Mesenchymal stem cell (in vitro differentiated cells and primary cell): ENCODE measurements at regions not wholly inside any gene's neighbourhood (a gene's known extent, or its start where the extent isn't known, plus 50 kb on each side); places are given as distances from the start of the nearest gene placed in this dataset.

Source experiments
- DNase-seq: peaks from one replicate; pipeline ENCODE4 v3.0.0-alpha.2; 2013
- H2AFZ ChIP-seq: one replicate; pipeline ENCODE4 v1.6.1; 2013; ENCODE audit warnings: low read depth, mild to moderate bottlenecking, control low read depth, inconsistent platforms, low read length, moderate library complexity
- H2AK5ac ChIP-seq: 2 replicates; pipeline ENCODE4 v1.6.1; 2013; ENCODE audit warnings: low read length, moderate library complexity, mild to moderate bottlenecking, inconsistent platforms; ENCODE audit not compliant: severe bottlenecking
- H2BK120ac ChIP-seq: one replicate; pipeline ENCODE4 v1.6.1; 2013; ENCODE audit warnings: low read depth, mild to moderate bottlenecking, inconsistent platforms, low read length, moderate library complexity
- H2BK12ac ChIP-seq, 2 experiments: one replicate each; pipeline ENCODE4 v1.6.1; 2013; ENCODE audit warnings: inconsistent platforms in 2 of 2, low read length in 2 of 2, mild to moderate bottlenecking in 2 of 2, moderate library complexity in 2 of 2, control low read depth in 1 of 2
- H2BK15ac ChIP-seq: one replicate; pipeline ENCODE4 v1.6.1; 2013; ENCODE audit warnings: mild to moderate bottlenecking, low read depth, inconsistent platforms; ENCODE audit not compliant: poor library complexity, severe bottlenecking
- H2BK5ac ChIP-seq: 2 replicates; pipeline ENCODE4 v1.6.1; 2013; ENCODE audit warnings: low read depth, mild to moderate bottlenecking, low read length, control low read depth, inconsistent platforms; ENCODE audit not compliant: poor library complexity, severe bottlenecking
- H3K14ac ChIP-seq, 2 experiments: one replicate each; pipeline ENCODE4 v1.6.1; 2013; ENCODE audit warnings: inconsistent platforms in 2 of 2, low read length in 2 of 2, control low read depth in 1 of 2, mild to moderate bottlenecking in 1 of 2, moderate library complexity in 1 of 2
- H3K18ac ChIP-seq, 2 experiments: one replicate each; pipeline ENCODE4 v1.6.1; 2013; ENCODE audit warnings: inconsistent platforms in 2 of 2, low read length in 2 of 2, control low read depth in 1 of 2, low read depth in 1 of 2, mild to moderate bottlenecking in 1 of 2
- H3K23ac ChIP-seq, 2 experiments: one replicate each; pipeline ENCODE4 v1.6.1; 2013; ENCODE audit warnings: inconsistent platforms in 2 of 2, low read length in 2 of 2, mild to moderate bottlenecking in 2 of 2, moderate library complexity in 2 of 2, control low read depth in 1 of 2
- H3K27ac ChIP-seq: 2 replicates; pipeline ENCODE4 v1.5.1; 2013; ENCODE audit warnings: mild to moderate bottlenecking, moderate library complexity, low read length, control low read depth, inconsistent platforms; ENCODE audit not compliant: poor library complexity, severe bottlenecking
- H3K27me3 ChIP-seq, 2 experiments: 2 replicates each; pipeline versions ENCODE4 v1.6.1 to v1.7.0; 2013; ENCODE audit warnings: low read length in 2 of 2, mild to moderate bottlenecking in 2 of 2, moderate library complexity in 2 of 2, control low read depth in 1 of 2, inconsistent platforms in 1 of 2; ENCODE audit not compliant: control insufficient read depth in 1 of 2, insufficient read depth in 1 of 2
- H3K36me3 ChIP-seq, 2 experiments: 2 replicates each; pipeline versions ENCODE4 v1.6.1 to v1.7.0; 2013; ENCODE audit warnings: low read length in 2 of 2, control low read depth in 1 of 2, inconsistent platforms in 1 of 2, low read depth in 1 of 2, mild to moderate bottlenecking in 1 of 2; ENCODE audit not compliant: insufficient read depth in 2 of 2, control insufficient read depth in 1 of 2
- H3K4ac ChIP-seq, 2 experiments: one replicate each; pipeline ENCODE4 v1.6.1; 2013; ENCODE audit warnings: inconsistent platforms in 2 of 2, low read length in 2 of 2, mild to moderate bottlenecking in 2 of 2, moderate library complexity in 2 of 2, control low read depth in 1 of 2, low read depth in 1 of 2
- H3K4me1 ChIP-seq: 2 replicates; pipeline ENCODE4 v1.6.1; 2013; ENCODE audit warnings: low read depth, low read length, control low read depth; ENCODE audit not compliant: control insufficient read depth, insufficient read depth
- H3K4me2 ChIP-seq: 2 replicates; pipeline ENCODE4 v1.6.1; 2013; ENCODE audit warnings: low read length, mild to moderate bottlenecking, inconsistent platforms; ENCODE audit not compliant: poor library complexity, severe bottlenecking
- H3K4me3 ChIP-seq, 2 experiments: 2 replicates each; pipeline versions ENCODE4 v1.5.1 to v1.7.0; 2013; ENCODE audit warnings: low read length in 2 of 2, mild to moderate bottlenecking in 2 of 2, control low read depth in 1 of 2, low read depth in 1 of 2; ENCODE audit not compliant: insufficient read depth in 1 of 2
- H3K79me1 ChIP-seq: replicated peaks from 2 replicates; pipeline ENCODE4 v1.6.1; 2013; ENCODE audit warnings: mild to moderate bottlenecking, control low read depth, low read length, inconsistent platforms; ENCODE audit not compliant: poor library complexity, severe bottlenecking
- H3K9ac ChIP-seq: 2 replicates; pipeline ENCODE4 v1.7.0; 2013; ENCODE audit warnings: mild to moderate bottlenecking, low read length, moderate library complexity
- H3K9me3 ChIP-seq: 2 replicates; pipeline ENCODE4 v1.7.0; 2013; ENCODE audit warnings: mild to moderate bottlenecking, low read length; ENCODE audit not compliant: control insufficient read depth
- H4K8ac ChIP-seq: one replicate; pipeline ENCODE4 v1.6.1; 2013; ENCODE audit warnings: inconsistent platforms, mild to moderate bottlenecking, low read length, moderate library complexity
- H4K91ac ChIP-seq: one replicate; pipeline ENCODE4 v1.6.1; 2013; ENCODE audit warnings: mild to moderate bottlenecking, low read length, inconsistent platforms
- WGBS: methylation state at CpG from one replicate; pipeline ENCODE4 v1.1.7; 2013; ENCODE audit warnings: mixed read lengths; 5-methylcytosine and 5-hydroxymethylcytosine counted together

DNA sequence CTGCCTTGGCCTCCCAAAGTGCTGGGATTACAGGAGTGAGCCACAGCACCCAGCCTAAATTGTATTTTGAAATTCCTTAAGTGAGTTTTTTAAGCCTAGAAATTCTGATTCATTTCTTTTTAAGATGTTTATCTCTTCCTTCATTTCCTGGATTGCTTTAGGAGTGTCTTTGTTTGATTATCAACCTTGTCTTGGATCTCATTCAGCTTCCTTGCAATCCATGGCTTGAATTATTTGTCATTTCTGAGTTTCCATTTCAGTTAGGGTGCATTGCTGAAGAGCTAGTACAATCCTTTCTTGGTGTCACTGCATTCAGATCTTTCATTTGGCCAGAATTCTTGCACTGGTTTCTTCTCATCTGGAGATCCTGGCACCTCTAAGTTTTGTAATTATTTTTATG lies 606.4 kb upstream of the ZNF804A start:
- Histone ChIP-seq H3K23ac (no peak overlapping the region), H3K4me3 (no peak overlapping the region), H2AK5ac (no peak overlapping the region), H3K79me1 (no peaks in the 10 kb centered on the region), H4K91ac (no peak overlapping the region), H2AFZ (no peak overlapping the region), H3K4me2 (no peak overlapping the region), H2BK5ac (no peak overlapping the region), H3K4me1 (peaks cover 7% of the 10 kb centered on the region), H3K9ac (no peak overlapping the region), H4K8ac (no peak overlapping the region), H3K18ac (no peak overlapping the region), H3K4ac (no peak overlapping the region), H2BK12ac (no peak overlapping the region), H2BK120ac (no peak overlapping the region), H2BK15ac (no peak overlapping the region), H3K27ac (no peak overlapping the region), H3K27me3 (no peaks in the 10 kb centered on the region), H3K9me3 (peaks cover 14% of the 10 kb centered on the region), H3K36me3 (no peaks in the 10 kb centered on the region), H3K14ac (no peak overlapping the region)
- no peak for DNase-seq

DNA sequence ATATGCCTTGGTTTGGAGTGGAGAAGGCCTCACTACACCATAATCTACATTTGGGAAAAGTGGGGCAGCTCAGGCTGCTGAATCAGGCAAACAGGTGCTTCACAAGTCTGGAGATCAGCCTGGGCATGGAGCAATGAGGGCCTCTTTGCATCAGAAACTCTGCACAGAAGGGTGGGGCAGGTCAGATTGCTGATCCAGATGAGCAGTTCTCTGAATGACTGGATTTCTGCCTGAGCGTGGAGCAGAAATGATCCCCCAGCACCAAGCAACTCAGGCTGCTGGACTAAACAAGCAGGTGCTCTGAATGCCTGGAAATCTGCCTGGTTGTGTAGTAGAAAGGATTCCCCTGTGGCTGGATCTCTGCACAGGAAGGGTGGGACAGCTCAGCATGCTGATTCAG lies 605.3 kb upstream of the ZNF804A start:
- H3K9me3 ChIP-seq: peaks cover 13% of the 10 kb centered on the region
- H2BK5ac ChIP-seq: no peak overlapping the region
- no peak overlapping the region for H2AK5ac ChIP-seq
- peak overlapping the region; percentile 34 for H4K91ac ChIP-seq
- H3K14ac ChIP-seq: no peak overlapping the region
- no peak overlapping the region for H3K4me2 ChIP-seq
- no peak overlapping the region for H3K9ac ChIP-seq
- H3K4me1 ChIP-seq: peaks cover 7% of the 10 kb centered on the region
- no peak overlapping the region for H2BK15ac ChIP-seq
- no peak overlapping the region for H2AFZ ChIP-seq
- 86% methylated on average over 1 of the region's 1 CpG for WGBS
- no peak overlapping the region for H3K4me3 ChIP-seq
- H3K4ac ChIP-seq: no peak overlapping the region
- H3K27ac ChIP-seq: no peak overlapping the region
- DNase-seq: no peak
- H2BK120ac ChIP-seq: no peak overlapping the region
- H3K18ac ChIP-seq: no peak overlapping the region
- H4K8ac ChIP-seq: peak overlapping the region; percentile 28
- H3K79me1 ChIP-seq: no peaks in the 10 kb centered on the region
- no peaks in the 10 kb centered on the region for H3K36me3 ChIP-seq
- no peak overlapping the region for H3K23ac ChIP-seq
- H2BK12ac ChIP-seq: no peak overlapping the region
- no peaks in the 10 kb centered on the region for H3K27me3 ChIP-seq

DNA sequence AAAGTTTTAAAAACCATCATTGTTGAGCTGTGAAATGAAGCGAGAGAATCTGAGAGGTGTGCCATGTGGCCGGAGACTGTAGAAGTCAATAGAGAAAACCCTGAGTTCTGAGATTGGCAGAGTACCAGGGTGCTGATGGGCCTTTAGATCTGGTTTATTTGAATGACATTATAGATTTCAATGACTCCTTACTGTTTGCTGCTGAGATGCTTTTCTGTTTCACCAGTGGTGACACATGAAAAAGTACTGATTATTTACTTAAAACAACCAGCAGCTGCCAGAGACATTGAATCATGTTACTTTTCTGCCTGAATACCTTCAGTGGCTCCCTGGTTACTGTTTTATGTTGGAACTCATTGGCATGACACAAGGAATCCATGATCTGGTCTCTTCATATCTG lies 602.7 kb upstream of the ZNF804A start:
- Histone ChIP-seq H2BK12ac (no peak overlapping the region), H4K91ac (no peak overlapping the region), H3K4me3 (no peak overlapping the region), H4K8ac (no peak overlapping the region), H3K9me3 (peaks cover 12% of the 10 kb centered on the region), H3K79me1 (no peaks in the 10 kb centered on the region), H3K23ac (no peak overlapping the region), H3K4me1 (peaks cover 7% of the 10 kb centered on the region), H2BK15ac (no peak overlapping the region), H2BK120ac (no peak overlapping the region), H3K14ac (no peak overlapping the region), H2AFZ (no peak overlapping the region), H3K18ac (no peak overlapping the region), H3K27ac (peak overlapping the region; percentile 45), H3K9ac (no peak overlapping the region), H2BK5ac (no peak overlapping the region), H3K4me2 (no peak overlapping the region), H3K27me3 (no peaks in the 10 kb centered on the region), H3K4ac (no peak overlapping the region), H3K36me3 (no peaks in the 10 kb centered on the region), H2AK5ac (no peak overlapping the region)
- WGBS: 91% methylated on average over 2 of the region's 2 CpGs
- DNase-seq: peak; percentile 47

DNA sequence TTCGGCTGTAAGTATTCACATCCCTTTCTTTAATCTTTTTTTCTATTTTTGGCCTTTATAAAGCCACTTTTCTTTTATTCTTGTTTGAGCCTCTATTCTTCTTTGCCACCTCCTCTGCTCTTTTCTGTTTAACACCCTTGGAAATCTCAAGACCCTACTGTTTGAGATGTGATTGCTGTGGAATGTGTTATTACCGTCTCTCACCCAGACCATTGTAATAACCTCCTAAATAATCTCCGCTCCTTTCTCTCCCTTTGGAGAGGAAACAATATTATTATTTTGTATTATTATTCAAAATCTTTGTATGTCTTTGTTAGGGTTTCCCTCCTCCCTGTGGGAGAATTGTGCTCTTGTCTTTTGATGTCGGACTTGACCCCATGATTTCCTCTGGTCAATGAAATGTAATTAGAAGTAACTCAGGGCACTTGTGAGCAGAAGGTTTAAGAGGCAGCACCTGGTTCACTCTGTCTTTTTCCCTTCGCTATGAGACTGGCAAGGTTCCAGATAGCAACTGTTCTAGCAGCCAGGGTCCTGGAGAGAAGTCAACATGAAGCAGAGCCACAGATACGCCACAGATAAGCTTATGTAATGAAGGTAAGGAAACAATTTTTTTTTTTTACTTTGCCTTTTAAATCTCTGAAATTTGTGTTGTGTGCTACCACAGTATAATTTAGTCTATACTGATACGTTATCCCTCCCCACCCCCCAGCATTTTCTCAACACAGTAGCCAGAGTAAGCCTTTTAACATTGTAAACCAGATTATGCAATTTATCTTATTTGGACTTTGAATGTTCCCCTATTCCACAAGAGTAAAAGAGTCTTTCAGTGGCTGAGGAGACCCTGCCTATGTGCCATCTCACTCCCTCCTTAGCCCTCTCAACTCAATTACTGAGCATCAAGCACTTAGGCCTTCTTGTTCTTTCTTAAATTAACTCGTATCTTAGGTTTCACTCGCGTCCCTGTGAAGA lies 601.2 kb upstream of the ZNF804A start:
- no peak overlapping the region for H3K14ac ChIP-seq
- peaks cover 7% of the 10 kb centered on the region for H3K4me1 ChIP-seq
- H4K8ac ChIP-seq: no peak overlapping the region
- H3K18ac ChIP-seq: no peak overlapping the region
- H2BK12ac ChIP-seq: no peak overlapping the region
- no peak overlapping the region for H3K9ac ChIP-seq
- H2BK5ac ChIP-seq: no peak overlapping the region
- H3K36me3 ChIP-seq: no peaks in the 10 kb centered on the region
- H3K4me2 ChIP-seq: no peak overlapping the region
- no peak overlapping the region for H4K91ac ChIP-seq
- H2AK5ac ChIP-seq: no peak overlapping the region
- no peak overlapping the region for H3K4ac ChIP-seq
- H3K9me3 ChIP-seq: peaks cover 10% of the 10 kb centered on the region
- H3K23ac ChIP-seq: no peak overlapping the region
- DNase-seq: no peak
- 83% methylated on average over 8 of the region's 10 CpGs for WGBS
- no peak overlapping the region for H3K27ac ChIP-seq
- no peaks in the 10 kb centered on the region for H3K79me1 ChIP-seq
- H2BK15ac ChIP-seq: no peak overlapping the region
- no peak overlapping the region for H2AFZ ChIP-seq
- H3K4me3 ChIP-seq: no peak overlapping the region
- no peaks in the 10 kb centered on the region for H3K27me3 ChIP-seq
- no peak overlapping the region for H2BK120ac ChIP-seq
